ENCODE measurements at regions not wholly inside any gene's neighbourhood (a gene's known extent, or its start where the extent isn't known, plus 50 kb on each side); places are given as distances from the start of the nearest gene placed in this dataset.

- TF ChIP-seq ZNF302 (tag by site-specific recombination; IDR thresholded peaks at IDR 0.05; ENCODE audit: low read depth) (no peak), TCF7L2 (IDR thresholded peaks at IDR 0.05; ENCODE audit: borderline replicate concordance, low read depth, low read length) (no peak), ZNF670 (tag by site-specific recombination; IDR thresholded peaks at IDR 0.05; ENCODE audit: low read depth) (no peak), ZBTB7A (tag by site-specific recombination; IDR thresholded peaks at IDR 0.05; ENCODE audit: low read depth) (no peak), ZNF521 (tag by site-specific recombination; IDR thresholded peaks at IDR 0.05) (no peak), ZFP37 (tag by site-specific recombination; IDR thresholded peaks at IDR 0.05) (no peak), REST (tag by site-specific recombination; IDR thresholded peaks at IDR 0.05) (no peak), ZNF16 (tag by site-specific recombination; IDR thresholded peaks at IDR 0.05; ENCODE audit: low read depth) (no peak), ZBTB48 (tag by site-specific recombination; IDR thresholded peaks at IDR 0.05) (no peak), MYNN (tag by site-specific recombination; IDR thresholded peaks at IDR 0.05; ENCODE audit: borderline replicate concordance) (no peak), GFI1B (tag by site-specific recombination; IDR thresholded peaks at IDR 0.05) (no peak)
- TF ChIP-seq, protein P1, sequence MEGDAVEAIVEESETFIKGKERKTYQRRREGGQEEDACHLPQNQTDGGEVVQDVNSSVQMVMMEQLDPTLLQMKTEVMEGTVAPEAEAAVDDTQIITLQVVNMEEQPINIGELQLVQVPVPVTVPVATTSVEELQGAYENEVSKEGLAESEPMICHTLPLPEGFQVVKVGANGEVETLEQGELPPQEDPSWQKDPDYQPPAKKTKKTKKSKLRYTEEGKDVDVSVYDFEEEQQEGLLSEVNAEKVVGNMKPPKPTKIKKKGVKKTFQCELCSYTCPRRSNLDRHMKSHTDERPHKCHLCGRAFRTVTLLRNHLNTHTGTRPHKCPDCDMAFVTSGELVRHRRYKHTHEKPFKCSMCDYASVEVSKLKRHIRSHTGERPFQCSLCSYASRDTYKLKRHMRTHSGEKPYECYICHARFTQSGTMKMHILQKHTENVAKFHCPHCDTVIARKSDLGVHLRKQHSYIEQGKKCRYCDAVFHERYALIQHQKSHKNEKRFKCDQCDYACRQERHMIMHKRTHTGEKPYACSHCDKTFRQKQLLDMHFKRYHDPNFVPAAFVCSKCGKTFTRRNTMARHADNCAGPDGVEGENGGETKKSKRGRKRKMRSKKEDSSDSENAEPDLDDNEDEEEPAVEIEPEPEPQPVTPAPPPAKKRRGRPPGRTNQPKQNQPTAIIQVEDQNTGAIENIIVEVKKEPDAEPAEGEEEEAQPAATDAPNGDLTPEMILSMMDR (tag by site-specific recombination; IDR thresholded peaks at IDR 0.05): no peak
Measured at GRCh38 chr20:8946036-8946940, 122.6 kb upstream of the PLCB4 start.

Data from HEK293 (cell line).